Right renal pelvis (tissue), 4 donors: ENCODE measurements at regions not wholly inside any gene's neighbourhood (a gene's known extent, or its start where the extent isn't known, plus 50 kb on each side); places are given as distances from the start of the nearest gene placed in this dataset.
"Not testable (repeated sequence)": the region's sequence is repeated elsewhere in the genome, so short reads cannot be mapped to it uniquely, and the experiment has no call there.

Experiments
- DNase-seq, 4 donors: peaks; one replicate each; pipeline ENCODE4 v3.0.0-alpha.2; 2013; ENCODE audit warnings: low read depth in 4 of 4, low spot score in 3 of 4, missing footprints in 1 of 4

DNA sequence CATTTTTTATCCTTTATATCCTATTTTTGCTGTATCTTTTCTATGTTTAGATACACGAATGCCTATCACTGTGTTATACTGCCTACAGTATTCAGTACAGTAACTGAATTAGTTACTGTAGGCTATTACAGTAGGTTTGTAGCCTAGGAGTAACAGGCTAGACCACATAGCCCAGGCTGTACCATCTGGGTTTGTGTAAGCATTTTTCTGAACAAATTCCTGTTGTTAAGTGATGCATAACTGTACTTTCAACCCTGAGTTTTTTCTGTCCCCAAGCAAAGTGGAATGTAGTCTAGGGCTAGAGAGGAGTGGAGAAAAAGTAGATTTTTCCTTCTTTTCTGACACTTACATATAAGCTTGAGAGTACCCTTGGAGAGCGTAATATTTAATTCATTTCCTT, 282.1 kb downstream of the HS3ST3B1 start:
- DNase-seq, result peak in 1 of 4 donors; percentile 18

DNA sequence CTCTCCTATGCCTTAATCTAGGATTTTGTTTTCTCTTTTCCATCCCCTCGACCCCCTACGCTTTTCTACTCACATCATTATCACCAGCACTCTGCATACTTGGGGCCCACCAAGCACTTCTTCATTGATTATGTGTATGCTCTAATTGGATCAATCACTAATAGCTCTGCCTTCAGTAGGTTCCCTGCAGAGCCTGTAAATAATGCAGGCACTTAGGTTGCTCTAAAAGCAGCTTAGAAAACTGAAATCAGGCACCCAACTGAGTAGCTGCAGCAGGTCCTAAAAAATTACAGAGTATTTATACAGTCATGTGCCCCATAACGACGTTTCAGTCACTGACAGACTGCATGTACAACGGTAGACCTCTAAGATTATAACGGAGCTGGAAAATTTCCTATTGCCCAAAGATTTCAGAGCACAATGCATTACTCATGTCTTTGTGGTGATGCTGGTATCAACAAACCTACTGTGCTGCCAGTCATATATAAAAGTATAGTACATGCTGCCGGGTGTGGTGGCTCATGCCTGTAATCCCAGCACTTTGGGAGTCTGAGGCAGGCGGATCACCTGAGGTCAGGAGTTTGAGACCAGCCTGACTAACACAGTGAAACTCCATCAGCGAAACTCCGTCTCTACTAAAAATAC, 280.4 kb downstream of the HS3ST3B1 start:
- no peak for DNase-seq

DNA sequence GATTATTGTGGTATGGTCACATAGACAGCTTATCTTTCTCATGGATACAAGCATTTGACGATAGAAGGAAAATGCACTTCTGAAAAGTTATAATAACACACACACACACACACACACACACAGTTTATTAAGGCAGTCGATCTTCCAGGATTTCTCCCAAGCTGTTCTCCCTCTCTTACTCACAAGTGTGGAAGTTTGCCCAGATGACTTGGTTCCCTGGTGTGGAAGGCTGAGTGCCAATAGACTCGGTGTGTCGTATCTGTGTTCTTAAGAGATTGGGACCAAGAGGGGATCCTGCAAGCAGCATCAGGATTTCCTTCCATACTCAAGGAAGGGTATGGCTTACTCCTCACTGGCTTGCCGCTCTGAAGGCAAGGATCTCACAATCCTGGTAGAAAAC, 279.6 kb downstream of the HS3ST3B1 start:
- no peak for DNase-seq

DNA sequence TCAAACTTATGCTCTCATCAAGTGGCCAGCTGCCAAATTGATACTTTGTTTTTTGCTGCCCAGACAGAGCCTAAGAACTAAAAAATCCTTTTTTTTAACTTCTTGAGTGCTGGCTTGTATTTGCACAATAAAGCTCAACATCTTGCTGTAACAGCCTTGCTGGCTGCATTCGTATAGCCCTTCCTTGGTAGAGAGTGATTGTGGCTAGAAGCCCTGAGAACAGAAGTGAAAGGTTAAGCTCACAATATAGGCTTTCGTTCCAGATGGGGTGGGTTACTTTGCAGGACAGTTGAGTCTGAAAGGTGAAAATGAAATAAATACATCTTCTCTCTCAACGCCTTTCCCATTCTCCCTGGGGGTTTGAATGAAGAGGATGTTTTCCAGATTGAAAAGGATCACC, 278.8 kb downstream of the HS3ST3B1 start:
- DNase-seq, result no peak

DNA sequence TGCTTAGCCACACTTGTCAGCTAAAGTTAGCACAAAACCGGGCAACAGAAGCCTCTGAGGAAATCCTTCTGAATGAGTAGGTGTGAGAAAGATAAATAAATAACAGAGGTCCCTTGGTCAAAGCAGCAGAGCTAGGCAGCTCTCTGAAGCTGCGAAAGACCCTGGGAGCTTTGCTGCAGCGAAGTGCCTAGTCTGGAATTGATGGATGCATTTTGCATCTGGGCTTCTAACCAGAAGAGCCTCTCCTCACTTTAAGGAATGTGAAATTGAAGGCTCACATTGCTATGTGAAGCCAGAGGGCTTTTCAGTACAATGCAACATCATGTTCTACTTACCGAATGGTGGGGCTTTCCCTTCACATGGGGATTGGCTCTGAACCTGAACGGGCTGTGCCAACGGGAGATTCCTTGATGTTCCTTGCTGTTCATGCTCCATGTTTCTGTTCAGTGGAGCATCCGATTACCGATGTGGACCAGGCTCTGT, 274.6 kb downstream of the HS3ST3B1 start:
- DNase-seq, result no peak

DNA sequence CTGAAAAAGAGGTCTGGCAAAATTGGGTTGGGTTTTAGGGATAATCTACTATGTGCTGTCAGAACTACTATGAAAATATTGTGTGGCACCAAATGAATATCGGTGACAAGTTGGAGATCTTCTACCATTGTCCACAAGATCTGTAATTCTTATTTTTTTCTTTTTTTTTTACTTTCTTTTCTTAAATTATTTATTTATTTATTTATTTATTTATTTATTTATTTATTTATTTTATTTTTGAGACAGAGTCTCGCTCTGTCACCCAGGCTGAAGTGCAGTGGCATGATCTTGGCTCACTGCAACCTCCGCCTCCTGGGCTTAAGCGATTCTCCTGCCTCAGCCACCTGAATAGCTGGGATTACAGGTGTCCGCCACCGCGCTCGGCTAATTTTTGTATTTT, 259.4 kb downstream of the HS3ST3B1 start:
- not testable (repeated sequence) for DNase-seq

DNA sequence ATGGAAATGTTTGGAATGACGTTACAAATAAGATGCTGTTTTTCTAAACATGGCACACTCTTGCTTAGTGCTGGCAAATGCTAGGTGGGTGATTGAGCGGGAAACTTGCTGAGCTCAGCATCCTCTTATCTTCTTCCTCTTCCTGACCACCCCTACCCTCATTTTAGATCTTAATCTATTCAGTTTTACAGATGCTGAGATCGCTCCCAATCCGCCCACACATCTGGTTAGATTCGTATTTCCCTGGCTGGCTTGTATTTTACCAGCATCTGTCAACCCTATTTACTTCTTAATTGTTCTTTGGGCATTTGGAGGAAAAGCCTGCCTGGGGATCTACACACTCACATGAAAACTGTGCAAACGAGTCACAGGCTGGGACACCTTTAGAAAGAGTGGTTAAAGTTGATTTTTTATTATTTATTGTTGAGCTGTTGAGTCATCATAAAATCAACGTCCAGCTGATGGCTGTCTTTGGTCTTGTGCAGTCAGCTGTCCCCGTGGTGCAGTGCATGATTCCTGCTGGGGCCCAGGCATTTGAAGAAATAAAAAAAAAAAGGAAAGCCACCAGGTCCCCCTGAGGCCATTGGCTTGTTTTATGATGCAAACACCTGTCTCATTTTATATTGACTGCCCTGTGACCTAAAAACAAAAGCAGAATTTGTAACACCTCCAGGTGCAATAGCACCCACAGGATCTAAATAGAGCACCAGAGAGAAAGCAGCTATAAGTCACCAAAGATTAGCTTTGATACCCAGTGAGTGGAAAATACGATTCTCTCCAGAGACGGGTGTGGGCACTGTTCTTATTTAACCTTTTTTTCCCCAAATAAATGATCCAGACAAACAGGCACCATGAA, 258.6 kb downstream of the HS3ST3B1 start:
- no peak for DNase-seq

DNA sequence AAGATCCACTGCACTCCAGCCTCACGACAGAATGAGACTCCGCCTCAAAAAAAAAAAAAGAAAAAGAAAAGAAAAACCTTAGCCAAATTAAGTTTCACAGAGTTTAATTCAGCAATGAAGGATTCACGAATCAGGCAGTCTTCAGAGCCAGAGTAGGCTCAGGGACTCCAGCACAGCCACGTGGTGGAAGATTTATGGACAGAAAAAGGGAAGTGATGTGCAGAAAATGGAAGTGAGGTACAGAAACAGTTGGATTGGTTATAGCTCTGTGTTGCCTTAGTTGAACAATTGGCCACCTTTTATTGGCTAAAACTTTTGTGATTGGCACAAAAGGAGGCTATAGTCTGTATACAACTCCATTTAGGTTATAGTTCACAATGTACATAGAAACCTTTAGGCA, 256.6 kb downstream of the HS3ST3B1 start:
- DNase-seq, result no peak

DNA sequence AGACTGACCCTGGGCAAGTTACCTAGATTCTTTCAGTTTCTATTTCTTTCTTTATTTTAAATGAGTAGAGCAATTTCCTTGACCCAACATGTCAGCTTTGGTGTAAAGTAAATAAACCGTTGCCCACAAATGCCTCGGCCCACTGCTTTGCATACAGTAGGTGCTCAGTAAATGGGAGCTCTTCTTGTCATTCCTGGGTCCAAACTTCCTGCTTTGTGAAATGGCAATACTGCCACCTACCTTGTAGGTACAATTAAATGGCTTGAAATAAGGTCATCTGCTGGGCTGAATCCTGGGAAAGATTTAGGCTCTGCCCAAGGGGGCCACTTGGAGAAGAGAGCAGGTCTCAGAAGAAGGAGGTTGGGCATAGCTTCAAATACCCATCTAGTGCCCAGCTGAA, 253.0 kb downstream of the HS3ST3B1 start:
- no peak for DNase-seq

DNA sequence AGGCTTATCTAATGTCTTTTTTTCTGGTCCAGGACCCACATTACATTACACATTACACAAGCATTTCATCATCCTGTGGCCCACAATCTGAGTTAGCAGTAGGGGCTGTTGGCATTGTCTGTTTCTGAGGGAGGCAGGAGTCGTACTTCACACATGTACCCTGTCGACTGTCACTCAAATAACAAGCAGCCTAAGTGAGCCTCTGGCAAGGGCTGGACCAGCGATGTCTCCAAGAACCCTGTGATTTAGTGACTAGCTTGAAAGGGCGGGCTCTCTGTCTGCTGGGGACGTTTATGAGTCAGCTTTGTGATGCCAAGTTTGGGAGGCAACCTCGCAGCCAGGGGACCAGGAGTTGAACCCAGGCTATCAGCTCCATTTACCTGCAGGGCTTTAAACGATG, 251.4 kb downstream of the HS3ST3B1 start:
- DNase-seq, result no peak

DNA sequence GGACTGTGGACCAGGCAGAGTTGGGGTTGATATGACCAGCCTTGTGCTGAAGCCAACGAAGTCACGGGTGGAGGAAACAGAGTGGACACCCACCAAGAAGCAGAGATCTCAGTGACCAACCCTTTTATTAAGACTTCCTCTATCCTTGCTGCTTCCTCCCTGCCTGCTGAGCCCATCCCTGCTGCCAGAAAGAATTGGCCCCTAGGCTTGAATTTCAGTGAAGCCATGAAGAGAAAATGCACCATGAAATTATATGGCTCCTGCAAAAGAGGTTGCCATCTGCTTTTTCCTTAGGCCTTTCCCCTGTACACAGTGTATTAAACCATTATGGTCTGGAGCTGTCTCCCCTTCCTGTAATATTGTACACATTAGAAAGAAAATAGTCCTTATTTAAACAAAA, 246.7 kb downstream of the HS3ST3B1 start:
- DNase-seq, result no peak

DNA sequence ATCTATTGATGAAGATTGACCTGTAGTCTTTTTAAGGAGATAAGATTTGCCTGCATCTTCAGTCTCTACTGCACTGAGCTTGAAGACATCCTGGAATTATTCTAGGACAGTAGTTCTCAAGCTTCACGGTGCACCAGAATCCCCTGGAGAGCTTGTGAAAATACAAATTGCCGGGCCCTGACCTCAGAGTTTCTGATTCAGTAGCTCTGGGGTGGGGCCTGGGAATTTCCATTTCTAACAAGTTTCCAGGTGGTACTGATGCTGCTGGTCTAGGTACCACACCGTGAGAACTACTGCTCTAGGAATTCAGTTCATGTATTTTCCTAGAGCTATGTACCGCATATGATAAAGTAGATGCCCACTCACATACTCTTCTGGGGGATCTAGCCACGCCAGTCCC, 246.1 kb downstream of the HS3ST3B1 start:
- DNase-seq, result no peak

DNA sequence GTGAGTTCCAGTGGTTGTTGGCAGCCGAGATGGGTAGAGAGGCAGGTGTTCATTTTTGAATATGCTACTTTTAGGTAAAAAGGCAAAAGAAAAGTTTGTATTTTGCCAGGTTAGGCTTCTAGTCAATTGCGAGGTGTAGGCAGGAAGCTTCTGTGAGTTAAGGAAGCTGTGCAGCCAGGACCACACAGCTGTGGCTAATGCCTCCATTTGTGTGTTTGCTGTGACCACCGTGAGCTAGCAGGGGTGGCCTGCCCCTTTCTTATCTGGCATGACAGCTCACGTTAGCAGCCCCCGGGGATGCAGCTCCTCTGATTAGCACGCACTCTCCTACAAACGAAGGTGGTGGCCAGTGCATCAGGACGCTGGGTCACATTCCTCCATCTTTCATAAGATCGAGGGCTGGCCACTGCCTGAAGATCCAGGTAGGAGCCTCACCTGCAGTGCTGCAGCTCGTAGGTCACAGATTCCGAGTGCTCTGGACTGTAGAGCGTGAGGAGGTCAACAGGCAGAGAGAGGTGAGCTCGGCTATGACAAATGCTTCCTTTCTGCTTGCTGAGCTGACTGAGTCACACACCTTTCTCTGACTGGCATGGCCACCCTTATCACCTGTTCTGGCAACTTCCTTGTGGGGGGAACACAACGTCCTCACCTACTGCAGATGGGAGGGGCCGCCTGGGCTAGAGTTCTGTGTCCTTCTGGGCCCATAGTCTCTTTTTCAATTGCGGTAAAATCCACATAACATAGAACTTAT, 244.4 kb downstream of the HS3ST3B1 start:
- no peak for DNase-seq

DNA sequence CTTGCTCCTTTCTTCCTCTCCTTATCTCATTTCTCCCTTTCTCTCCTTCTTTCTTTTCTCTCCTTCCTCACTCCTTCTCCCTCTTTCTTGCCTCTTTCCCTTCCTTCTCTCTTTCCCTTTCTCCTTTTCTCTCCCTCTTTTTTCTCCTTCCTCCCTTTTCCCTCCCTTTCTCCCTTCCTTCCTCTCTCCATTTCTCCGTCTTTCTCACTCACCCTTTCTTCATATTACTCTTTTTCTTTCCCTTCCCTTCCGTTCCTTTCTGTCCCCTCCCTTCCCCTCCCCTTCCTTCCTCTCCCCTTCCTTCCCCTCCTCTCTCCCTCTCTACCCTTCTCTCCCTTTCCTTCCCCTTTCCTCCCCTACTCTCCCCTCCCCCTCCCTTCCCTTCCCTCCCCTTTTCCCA, 240.8 kb downstream of the HS3ST3B1 start:
- no peak for DNase-seq

DNA sequence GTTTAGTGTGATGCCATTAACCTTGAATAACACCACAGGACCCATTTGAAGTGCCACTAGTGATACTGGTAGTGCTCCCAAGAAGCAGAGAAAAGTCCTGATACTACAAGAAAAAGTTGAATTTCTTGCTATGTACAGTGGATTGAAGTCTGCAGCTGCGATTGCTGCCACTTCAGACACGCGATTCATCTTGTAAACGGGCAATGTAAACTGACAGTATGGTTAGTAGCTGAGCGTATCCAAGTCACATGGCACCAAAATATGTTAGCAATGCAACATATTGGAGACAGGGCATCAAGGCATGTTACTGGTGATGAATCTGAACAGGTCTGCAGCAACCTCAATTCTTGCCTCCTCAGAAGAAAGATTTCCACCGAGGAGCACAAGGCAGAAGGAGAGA, 238.9 kb downstream of the HS3ST3B1 start:
- DNase-seq, result no peak

DNA sequence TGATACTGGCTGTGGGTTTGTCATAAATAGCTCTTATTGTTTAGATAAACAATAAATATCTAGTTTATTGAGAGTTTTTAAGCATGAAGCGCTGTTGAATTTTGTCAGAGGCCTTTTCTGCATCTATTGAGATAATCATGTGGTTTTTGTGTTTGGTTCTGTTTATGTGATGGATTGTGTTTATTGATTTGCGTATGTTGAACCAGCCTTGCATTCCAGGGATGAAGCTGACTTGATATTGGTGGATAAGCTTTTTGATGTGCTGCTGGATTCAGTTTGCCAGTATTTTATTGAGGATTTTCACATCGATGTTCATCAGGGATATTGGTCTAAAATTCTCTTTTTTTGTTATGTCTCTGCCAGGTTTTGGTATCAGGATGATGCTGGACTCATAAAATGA, 231.4 kb downstream of the HS3ST3B1 start:
- DNase-seq, result not testable (repeated sequence)

DNA sequence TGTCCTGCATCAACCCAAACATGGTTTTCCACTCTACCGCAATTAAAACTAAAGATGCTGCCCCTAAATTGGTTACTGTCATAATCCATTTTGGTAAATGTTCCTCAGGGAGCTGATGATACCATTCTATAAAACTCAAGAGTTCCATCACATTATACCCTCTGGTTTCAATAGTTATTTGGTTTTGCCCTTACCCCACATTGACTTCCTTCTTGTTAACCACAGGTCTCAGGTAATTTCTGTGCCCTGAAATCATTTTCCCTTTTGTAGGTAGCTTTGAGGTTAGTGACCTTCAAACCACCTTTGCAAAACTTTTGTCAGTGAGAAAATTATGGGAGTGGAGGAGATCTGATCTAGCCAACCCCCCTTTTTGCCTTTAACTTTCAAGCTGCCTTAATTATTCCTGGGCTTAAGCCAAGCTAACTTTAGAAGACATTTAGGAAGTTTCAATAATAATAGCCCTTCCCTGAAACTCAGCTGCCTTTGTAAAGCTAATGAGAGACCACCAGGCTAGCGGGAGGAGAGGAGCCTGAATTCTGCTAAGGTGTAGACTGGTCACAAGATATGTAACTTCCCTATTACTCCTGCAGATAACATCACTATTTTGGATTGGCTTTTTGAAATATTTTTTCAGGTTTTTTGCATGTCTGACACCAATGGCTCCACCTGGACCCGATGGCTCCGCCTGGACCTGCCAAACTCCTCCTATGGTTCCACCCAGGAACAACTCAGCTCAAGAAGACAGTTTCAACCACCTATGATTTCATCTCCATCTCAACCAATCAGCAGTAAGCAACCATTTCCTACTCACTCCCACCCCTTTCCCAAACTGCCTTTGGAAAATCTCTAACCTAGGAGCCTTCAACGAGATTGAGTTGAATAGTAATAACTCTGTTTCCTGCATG, 224.9 kb downstream of the HS3ST3B1 start:
- no peak for DNase-seq

DNA sequence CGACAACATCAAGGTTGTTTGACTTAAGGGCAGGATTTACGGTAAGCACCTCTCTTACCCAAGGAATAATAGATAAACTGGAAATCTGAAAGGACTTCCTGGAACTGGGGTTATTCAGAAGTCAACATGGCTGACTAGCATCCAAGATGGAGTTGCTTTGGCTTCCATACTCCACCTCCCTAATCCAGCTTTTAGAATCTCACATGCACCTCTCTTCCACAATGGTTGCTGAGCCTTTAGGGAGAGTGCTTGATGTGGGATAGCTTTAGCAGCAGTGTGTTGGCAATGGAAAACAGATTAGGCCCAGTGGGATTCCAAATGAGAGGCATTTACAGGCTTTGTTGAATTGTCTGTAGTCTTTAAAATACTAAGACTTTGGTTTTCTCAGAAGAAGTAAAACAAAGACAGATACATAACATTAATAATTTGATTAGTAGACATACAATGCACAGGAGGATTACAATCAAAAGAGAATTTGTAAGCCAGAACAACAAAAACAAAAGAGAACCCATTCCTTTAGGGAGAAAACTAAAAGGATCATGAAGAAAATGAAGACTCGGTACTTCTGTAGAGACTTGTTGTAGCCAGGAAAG, 222.0 kb downstream of the HS3ST3B1 start:
- no peak for DNase-seq

DNA sequence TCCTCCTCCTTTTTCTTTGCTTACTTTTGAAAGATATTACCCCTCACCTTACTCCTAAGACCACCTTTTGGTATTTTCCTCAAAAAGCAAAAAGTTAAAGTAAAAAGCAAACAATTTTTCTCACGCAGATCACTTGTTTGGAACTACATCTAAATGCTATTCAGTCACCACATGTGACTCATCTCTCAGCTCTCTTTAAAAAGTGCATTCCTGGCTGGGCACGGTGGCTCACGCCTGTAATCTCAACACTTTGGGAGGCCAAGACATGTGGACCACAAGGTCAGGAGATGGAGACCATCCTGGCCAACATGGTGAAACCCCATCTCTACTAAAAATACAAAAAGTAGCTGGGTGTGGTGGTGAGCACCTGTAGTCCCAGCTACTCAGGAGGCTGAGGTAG, 218.0 kb downstream of the HS3ST3B1 start:
- not testable (repeated sequence) for DNase-seq

DNA sequence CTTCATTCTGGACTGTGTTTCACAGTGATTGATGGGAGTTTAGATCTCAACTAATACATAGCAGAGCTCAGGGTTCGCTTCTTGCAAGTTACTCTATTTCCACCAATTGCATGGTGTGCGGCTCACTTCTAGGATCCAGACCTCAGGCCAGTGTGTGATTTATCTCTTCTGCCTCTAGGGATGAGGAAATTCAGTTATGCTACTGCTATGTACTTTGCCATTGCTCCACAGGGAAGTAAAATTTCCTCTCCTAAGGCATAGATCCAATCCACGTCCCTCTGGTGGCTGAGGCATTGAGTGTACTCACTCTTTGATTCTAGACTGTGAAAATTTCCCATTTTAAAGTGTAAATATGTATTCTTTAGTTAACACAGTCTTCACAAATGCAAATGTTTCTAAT, 214.1 kb downstream of the HS3ST3B1 start:
- DNase-seq, result no peak
